GM21360 (cell line): ENCODE measurements at regions not wholly inside any gene's neighbourhood (a gene's known extent, or its start where the extent isn't known, plus 50 kb on each side); places are given as distances from the start of the nearest gene placed in this dataset.

ENCODE experiments used
- ATAC-seq: cut with Tn5 transposase; IDR thresholded peaks from one replicate; pipeline ENCODE4 v1.9.1; 2021; ENCODE audit warnings: mild to moderate bottlenecking, moderate library complexity; ENCODE audit not compliant: unreplicated experiment

GRCh38 chr3:16102187-16102561, 72.3 kb upstream of the GALNT15 start:
- no peak for ATAC-seq

GRCh38 chr3:16102905-16103364, 71.5 kb upstream of the GALNT15 start:
- ATAC-seq, result no peak

GRCh38 chr3:16103472-16103871, 71.0 kb upstream of the GALNT15 start:
- ATAC-seq, result no peak

DNA sequence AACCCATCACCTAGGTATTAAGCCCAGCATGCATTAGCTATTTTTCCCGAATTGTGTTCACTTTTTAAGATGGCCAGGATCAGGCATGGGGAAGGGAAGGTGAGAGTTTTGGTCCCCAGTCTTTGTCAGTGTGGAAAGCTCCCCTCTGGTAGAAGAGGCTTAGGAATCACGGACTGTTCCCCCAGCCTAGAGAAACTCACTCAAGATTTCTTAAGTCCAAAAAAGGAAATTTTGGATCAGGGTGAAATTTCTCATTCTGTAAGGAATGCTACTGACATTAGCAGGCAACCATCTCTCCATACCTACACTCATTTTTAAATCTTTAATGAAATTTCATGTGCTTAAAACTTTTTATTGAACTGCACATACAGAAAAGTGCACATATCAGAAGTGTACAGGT, 70.3 kb upstream of the GALNT15 start:
- no peak for ATAC-seq

- ATAC-seq, result no peak
Observed at GRCh38 chr3:16106050-16106449, 68.4 kb upstream of the GALNT15 start.

GRCh38 chr3:16108424-16108823, 66.1 kb upstream of the GALNT15 start:
- ATAC-seq, result no peak

GRCh38 chr3:16109929-16110328, 64.6 kb upstream of the GALNT15 start:
- ATAC-seq, result no peak

DNA sequence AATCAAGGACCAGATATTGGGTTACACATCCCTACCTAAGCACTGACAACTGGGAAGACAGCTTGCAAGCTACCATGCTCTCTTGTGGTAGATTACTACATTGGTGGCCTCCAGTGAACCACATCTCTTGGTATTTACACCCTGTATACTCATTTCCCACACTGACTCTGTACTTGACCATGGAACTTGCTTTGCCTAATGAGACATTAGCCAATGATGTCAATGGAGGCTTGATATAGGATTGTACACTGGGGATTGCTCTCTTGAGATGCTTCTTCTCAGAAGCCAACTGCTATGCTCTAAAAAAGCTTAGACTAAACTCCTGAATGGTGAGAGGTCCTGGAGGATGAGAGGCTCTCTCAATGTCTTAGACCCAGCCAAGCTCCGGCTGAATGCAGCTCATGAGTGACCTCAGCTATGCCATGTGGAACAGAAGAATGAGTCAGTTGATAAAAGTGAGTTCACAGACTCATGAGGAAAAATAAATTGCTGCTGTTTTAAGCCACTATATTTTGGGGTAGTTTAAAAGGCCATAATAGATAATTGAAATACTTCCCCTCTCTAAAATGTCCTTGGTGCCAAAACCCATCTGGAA, 61.5 kb upstream of the GALNT15 start:
- no peak for ATAC-seq

DNA sequence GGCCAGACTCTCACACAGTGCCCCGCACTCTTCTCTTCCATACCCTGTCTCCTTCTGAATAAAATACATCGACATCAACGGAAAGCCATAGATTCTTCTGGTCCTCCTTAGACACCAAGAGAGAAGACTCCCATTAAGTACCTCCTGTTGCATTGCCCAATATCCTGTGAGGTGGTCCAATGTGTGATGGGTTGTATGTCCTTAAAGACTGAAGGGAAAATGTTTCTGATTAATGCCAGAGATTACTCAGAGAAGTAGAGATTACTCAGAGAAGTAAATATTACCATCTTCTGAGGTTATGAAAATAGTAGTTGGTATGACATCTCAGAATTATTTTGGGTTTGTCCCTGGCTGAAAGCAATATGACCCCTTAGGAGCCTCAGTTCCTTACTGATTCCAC, 60.8 kb upstream of the GALNT15 start:
- ATAC-seq, result no peak

DNA sequence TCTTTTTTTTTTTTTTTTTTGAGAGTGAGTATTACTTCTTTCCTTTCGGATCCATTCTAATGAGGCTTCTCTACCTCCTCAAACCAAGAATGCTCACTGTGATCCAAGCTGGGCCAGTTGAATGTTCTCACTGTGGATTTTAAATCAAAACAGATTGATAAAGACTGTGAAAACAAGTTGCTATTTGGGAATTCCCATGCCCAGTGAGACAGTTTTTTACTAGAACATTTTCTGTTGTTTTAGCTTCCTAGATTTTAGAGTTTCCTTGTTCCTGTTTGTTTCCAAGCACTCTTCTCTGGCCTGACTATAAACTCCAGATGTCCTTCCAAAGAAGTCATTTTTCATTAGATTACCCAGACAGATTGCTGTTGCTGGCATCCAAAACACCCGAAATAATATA, 60.1 kb upstream of the GALNT15 start:
- ATAC-seq, result no peak

GRCh38 chr3:16114930-16115329, 59.5 kb upstream of the GALNT15 start:
- ATAC-seq, result no peak

- ATAC-seq, result no peak
Observed at GRCh38 chr3:16118396-16118795, 56.1 kb upstream of the GALNT15 start.

DNA sequence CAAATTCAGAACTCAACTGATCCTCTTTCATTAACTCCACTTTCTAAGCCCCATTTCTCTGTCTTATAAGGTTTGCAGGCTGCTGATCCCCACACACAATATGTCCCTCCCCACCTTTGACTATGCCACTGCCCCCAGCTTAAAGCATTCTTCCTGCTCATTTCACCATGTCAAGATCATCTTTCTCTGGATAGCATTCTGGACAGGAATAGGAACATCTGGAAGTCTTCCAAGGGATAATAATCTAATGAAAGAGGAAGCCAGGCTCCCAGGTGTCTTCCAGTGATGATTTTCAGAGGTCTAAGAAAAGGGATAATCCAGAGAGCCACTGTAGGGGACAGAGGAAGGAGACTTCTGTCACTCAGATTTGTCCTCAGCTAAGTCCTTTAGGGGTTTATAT, 54.6 kb upstream of the GALNT15 start:
- ATAC-seq, result no peak

GRCh38 chr3:16121391-16121790, 53.1 kb upstream of the GALNT15 start:
- no peak for ATAC-seq

DNA sequence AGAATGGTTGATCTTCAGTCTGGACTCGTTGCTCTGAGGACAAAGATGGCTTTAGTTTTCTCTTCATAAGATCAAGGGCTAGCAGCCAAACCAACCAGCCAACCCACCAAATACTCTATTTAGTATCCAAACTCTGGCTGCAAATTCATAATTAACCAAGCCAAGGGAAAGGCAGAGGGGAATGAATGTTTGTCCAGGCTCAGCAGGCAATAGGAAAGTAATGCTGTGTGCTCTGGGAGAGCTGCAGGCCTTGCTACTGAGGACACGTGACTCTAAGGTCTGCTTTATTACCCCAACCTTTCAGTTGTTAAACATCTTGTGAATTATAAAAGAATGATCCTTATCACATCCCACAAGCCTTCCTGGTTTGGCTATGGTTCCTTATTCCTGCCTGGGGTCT, 52.3 kb upstream of the GALNT15 start:
- ATAC-seq, result no peak

DNA sequence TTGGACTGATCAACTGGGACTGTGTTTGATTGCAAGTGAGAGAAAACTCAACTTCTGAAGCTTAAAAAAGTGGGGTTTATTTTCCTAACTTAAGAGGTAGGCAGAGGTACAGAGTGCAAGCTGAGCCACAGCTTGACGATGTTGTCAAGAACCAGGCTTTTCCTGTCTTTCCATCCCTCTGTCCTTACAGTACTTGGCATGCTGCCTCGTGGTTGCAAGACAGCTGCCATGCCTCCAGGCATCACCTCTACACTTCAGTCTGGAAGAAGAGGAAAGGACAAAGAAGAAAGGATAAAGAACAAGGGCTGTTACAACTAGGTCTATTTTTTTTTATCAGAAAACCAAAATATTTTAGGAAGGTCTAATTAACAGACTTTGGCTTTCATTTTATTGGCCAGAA, 51.8 kb upstream of the GALNT15 start:
- ATAC-seq, result no peak

- no peak for ATAC-seq
Observed at GRCh38 chr3:16124636-16125035, 49.8 kb upstream of the GALNT15 start.
